ENCODE measurements at regions not wholly inside any gene's neighbourhood (a gene's known extent, or its start where the extent isn't known, plus 50 kb on each side); places are given as distances from the start of the nearest gene placed in this dataset.

DNA sequence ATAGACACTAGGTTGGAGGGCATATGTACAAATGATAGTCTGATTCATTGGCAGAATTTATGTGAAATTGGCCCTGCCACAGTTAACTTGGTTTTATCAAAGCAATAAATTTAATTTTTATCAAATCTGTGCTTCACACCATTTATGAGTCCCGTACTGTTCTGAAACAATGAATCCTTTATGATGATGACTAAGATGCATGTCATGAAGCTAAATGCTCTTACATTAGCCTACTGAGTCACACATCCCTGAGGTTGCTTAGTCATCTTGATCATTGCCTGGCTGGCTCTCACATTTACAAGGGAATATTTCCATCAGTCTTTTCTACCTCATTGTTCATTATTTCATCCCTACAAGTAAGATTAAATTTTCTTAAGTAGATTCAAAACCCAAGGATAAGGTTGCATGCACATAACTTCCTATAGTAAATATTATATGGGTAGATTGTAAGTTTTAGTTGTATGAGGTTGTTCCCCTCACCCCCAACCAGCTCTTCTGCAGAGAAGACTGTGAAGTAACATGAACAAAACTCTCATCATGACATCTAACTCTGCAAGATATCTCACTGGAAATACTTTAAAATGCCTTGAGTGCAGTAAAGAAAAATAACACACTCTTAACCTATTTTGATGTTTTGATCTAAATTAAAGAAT lies 170.7 kb downstream of the CYB561 start:
- DNase-seq (ENCODE audit: low read depth) = peak; percentile 87
- no peak overlapping the region for H3K4me3 ChIP-seq (ENCODE audit: low read depth, low read length)
- TF ChIP-seq, protein P1, sequence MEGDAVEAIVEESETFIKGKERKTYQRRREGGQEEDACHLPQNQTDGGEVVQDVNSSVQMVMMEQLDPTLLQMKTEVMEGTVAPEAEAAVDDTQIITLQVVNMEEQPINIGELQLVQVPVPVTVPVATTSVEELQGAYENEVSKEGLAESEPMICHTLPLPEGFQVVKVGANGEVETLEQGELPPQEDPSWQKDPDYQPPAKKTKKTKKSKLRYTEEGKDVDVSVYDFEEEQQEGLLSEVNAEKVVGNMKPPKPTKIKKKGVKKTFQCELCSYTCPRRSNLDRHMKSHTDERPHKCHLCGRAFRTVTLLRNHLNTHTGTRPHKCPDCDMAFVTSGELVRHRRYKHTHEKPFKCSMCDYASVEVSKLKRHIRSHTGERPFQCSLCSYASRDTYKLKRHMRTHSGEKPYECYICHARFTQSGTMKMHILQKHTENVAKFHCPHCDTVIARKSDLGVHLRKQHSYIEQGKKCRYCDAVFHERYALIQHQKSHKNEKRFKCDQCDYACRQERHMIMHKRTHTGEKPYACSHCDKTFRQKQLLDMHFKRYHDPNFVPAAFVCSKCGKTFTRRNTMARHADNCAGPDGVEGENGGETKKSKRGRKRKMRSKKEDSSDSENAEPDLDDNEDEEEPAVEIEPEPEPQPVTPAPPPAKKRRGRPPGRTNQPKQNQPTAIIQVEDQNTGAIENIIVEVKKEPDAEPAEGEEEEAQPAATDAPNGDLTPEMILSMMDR (IDR thresholded peaks at IDR 0.05; ENCODE audit: insufficient read depth, low read depth, low read length) = no peak

DNA sequence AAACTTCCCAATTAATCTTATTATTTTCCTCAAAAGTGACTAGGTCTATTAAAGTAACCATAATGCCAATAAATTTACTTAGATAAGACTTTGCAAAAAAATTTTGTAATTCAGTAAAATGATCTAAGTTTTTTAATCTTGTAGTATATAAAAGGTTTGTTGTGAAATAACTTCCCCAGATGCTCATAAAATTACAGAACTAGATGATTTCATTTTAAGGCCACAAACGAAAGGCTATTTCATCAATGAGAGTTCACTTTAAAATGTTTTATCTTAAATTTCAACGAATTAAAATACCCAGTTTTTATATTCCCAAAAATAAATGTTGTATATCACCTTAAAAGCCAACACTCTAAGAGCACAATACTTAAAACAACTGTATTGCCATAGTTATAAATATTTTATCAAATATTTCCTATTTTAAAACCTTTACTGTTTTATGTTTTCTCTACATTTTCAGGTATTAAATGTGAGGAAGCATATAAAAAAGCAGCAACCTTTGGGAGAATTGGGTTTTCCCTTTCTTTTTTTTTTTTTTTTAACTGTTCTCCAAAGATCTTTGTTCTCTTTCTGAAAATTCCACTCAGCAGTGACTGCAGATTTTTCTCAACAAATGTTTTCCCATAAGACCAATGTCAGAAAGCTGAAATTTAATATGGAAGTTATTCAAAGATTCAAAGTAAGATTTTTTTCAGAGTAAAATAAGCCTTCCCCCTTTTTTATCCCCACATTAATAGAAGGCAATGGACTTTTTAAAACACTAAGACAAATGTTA lies 169.9 kb downstream of the CYB561 start:
- no peak overlapping the region for H3K4me3 ChIP-seq (ENCODE audit: low read depth, low read length)
- TF ChIP-seq, protein P1 (IDR thresholded peaks at IDR 0.05; ENCODE audit: insufficient read depth, low read depth, low read length) = no peak
- peak; percentile 58 for DNase-seq (ENCODE audit: low read depth)

DNA sequence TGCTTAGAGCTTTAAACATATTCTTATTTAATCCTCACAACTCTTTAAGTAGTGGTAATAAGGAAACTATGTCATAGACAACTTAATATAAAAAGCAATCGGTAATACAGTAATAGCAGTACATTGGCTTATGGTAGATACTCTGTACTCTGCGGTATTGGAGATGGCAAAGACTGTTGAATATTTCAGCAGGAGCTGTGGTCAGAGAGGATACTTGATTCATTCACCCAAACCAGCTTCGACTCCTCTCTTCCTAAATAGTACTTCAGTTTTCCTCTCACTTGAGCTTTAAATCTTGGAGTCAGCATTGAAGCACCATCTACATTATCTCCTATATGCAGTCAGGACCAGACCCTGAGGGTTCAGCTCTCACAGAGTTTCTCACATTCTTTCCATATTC lies 169.3 kb downstream of the CYB561 start:
- H3K4me3 ChIP-seq (ENCODE audit: low read depth, low read length) = no peak overlapping the region
- TF ChIP-seq, protein P1 (IDR thresholded peaks at IDR 0.05; ENCODE audit: insufficient read depth, low read depth, low read length) = no peak
- no peak for DNase-seq (ENCODE audit: low read depth)

DNA sequence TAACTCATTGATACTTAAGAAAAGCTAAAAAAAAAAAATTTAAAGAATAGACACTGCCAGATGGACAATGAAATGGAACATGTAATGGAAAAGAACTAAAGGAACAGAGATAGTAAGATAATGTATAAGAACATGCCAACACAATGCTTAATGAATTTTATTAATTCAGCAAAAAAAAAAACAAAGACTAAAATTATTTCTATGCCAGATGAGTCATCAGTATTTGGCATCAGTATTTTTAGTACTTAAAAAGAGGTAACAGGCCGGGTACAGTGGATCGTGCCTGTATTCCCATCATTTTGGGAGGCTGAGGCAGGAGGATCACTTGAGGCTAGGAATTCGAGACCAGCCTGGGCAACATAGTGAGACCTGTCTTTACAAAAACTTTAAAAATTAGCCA lies 168.5 kb downstream of the CYB561 start:
- TF ChIP-seq, protein P1 (IDR thresholded peaks at IDR 0.05; ENCODE audit: insufficient read depth, low read depth, low read length) = no peak
- no peak for DNase-seq (ENCODE audit: low read depth)
- H3K4me3 ChIP-seq (ENCODE audit: low read depth, low read length) = no peak overlapping the region

DNA sequence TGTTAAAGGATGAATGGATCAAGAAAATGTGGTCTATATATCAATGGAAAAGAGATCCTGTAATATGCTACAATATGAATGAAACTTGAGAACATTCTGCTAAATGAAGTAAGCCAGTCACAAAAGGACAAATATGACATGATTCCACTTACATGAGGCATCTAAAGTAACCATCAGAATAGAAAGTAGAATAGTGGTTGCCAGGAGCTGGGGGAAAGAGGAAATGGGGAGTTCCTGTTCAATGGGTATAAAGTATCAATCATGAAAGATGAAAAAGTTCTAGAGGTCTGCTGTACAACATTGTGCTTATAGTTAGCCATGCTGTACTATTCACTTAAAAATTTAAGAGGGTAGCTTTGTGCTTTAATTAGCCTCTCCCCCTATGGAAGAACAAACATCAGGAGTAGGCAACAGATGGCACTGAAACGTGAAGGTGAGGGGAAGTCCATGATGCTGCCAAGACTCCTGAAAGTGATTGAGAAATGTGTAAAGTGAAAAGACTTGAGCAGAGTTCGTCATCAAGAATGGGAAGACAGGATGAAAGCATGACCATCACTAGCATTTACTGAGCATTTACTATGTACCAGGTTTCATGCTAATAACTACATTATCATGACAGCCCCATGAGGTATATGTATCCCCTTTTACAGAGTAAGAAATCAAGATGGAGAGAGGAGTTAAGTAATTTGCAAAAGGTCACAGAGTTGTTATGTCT lies 167.2 kb downstream of the CYB561 start:
- TF ChIP-seq, protein P1 (IDR thresholded peaks at IDR 0.05; ENCODE audit: insufficient read depth, low read depth, low read length) = no peak
- no peak overlapping the region for H3K4me3 ChIP-seq (ENCODE audit: low read depth, low read length)

DNA sequence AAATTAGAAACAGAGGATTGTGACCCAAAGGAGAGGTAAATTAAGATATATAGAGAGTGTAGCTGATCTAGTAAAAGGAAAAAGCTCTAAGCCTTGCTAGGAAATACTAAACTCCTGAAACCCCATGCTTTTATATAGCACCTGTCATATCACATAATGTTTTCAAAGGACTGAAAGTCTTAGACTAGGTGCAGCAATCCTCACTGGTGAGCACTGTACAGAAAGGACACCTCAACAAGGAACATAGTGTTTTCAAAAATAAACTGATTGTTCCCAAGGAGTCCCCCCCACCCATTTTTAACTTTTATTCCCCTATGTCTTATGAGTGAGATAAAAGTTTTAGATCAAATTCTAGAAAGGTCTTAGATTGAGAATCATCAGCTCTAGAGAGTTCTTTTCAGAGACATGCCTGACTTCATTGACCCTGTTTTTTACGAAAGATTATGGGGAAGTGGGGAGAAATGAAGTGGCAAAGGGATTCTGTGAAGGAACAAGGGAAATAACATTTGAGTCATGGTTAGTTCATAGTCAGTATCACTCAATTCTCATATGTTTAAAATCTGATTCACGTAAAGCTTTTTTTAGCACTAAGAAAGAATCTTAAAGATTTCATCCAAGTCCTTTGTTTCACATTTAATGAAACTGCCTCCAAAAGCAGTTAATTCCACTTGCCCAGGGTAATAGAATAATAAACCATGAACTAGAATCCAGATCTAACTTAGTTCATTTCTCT lies 166.4 kb downstream of the CYB561 start:
- TF ChIP-seq, protein P1 (IDR thresholded peaks at IDR 0.05; ENCODE audit: insufficient read depth, low read depth, low read length) = no peak
- H3K4me3 ChIP-seq (ENCODE audit: low read depth, low read length) = no peak overlapping the region
- no peak for DNase-seq (ENCODE audit: low read depth)

More for the DNA sequence above, 167.2 kb downstream of the CYB561 start:
- DNase-seq (ENCODE audit: low read depth) = no peak

All from fibroblast of villous mesenchyme (primary cell).